ENCODE measurements at regions not wholly inside any gene's neighbourhood (a gene's known extent, or its start where the extent isn't known, plus 50 kb on each side); places are given as distances from the start of the nearest gene placed in this dataset.

DNA sequence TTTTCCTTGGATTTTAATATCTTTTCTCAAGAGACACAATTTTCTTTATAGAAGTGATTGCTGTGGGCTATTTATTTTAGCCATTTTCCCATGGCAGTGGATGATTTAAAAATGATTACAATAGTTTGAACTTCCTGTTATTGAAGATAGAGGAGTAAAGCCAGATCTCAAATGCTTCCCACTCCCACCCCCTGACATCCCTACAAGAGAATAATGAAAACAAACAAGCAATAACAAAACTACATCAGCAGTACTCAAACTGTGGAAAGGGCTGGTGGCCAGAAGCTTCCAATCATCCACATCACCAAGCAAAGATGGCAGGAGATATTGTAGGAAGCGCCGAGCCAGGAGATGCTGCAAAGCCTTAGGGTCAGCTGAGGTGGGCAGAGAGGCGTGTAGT is 831.1 kb upstream of the NR2F2 start:
- Histone ChIP-seq H3K4me1 (ENCODE audit: insufficient read depth, low read length, poor library complexity, severe bottlenecking) (no peaks in the 10 kb centered on the region), H3K9ac (ENCODE audit: low read depth, low read length, poor library complexity, severe bottlenecking) (no peak overlapping the region), H3F3A (ENCODE audit: low read depth) (no peaks in the 10 kb centered on the region), H4K20me1 (ENCODE audit: insufficient read depth, low read length, poor library complexity, severe bottlenecking) (no peaks in the 10 kb centered on the region), H3K4me2 (ENCODE audit: low read depth, low read length, poor library complexity, severe bottlenecking) (no peak overlapping the region), H3K36me3 (ENCODE audit: insufficient read depth, low read length) (no peaks in the 10 kb centered on the region), H2AFZ (ENCODE audit: low read length) (no peak overlapping the region), H3K4me3 (ENCODE audit: low read length, poor library complexity, severe bottlenecking) (no peak overlapping the region), H3K9me2 (replicated peaks; ENCODE audit: low read depth, low read length) (no peaks in the 10 kb centered on the region), H3K27me3 (ENCODE audit: insufficient read depth, low read length, poor library complexity, severe bottlenecking) (peaks cover 19% of the 10 kb centered on the region), H3K79me2 (ENCODE audit: insufficient read depth, low read length) (no peaks in the 10 kb centered on the region), H3K9me3 (ENCODE audit: insufficient read depth, low read depth, low read length) (no peaks in the 10 kb centered on the region)
- TF ChIP-seq CTCF (conservative IDR thresholded peaks at IDR 0.05; ENCODE audit: low read length) = no peak
- no peak for TF ChIP-seq EZH2phosphoT487 (IDR thresholded peaks at IDR 0.05; ENCODE audit: borderline replicate concordance)

DNA sequence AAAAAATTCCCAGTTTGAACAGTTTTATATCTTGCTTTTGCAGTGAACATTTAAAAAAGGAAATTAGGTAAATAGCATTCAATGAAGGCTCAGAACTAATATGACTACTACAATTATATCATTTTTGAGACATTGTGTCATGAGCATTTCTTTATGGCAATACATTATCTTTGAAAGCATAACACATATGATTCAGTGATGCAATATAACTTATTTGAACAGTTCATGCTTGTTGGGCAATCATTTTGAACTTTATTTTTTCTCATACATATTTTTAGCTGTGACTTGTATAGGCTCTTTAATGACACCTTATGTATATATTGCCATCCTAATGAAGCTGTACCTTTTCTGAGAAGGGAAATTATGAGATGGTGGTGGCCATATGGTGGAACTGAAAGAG is 828.6 kb upstream of the NR2F2 start:
- H2AFZ ChIP-seq (ENCODE audit: low read length) = no peak overlapping the region
- H3K36me3 ChIP-seq (ENCODE audit: insufficient read depth, low read length) = no peaks in the 10 kb centered on the region

DNA sequence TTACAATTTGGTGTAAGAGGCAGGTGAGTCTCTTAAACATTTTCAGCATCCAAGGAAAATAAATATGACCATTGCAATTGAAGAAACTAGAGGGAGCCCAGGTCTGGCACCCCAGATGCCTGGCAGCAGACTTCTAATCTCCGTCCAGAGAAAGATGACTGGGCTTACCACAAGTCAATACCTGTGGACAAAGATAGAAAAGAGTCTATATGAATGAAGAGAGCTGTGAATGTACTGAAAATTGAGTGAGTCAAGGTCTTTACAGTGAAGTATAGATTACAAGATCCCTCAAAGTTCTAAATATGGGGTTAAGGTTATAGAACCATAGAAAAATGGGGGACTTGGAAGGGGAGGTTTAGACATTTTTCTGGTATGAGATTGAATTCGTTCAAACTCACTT is 827.4 kb upstream of the NR2F2 start:
- Histone ChIP-seq H3K4me2 (ENCODE audit: low read depth, low read length, poor library complexity, severe bottlenecking) (no peak overlapping the region), H4K20me1 (ENCODE audit: insufficient read depth, low read length, poor library complexity, severe bottlenecking) (no peaks in the 10 kb centered on the region), H3K79me2 (ENCODE audit: insufficient read depth, low read length) (no peaks in the 10 kb centered on the region), H2AFZ (ENCODE audit: low read length) (no peak overlapping the region), H3K9ac (ENCODE audit: low read depth, low read length, poor library complexity, severe bottlenecking) (no peak overlapping the region), H3K4me1 (ENCODE audit: insufficient read depth, low read length, poor library complexity, severe bottlenecking) (no peaks in the 10 kb centered on the region), H3K27me3 (ENCODE audit: insufficient read depth, low read length, poor library complexity, severe bottlenecking) (no peaks in the 10 kb centered on the region), H3K9me3 (ENCODE audit: insufficient read depth, low read depth, low read length) (no peaks in the 10 kb centered on the region), H3K9me2 (replicated peaks; ENCODE audit: low read depth, low read length) (no peaks in the 10 kb centered on the region), H3F3A (ENCODE audit: low read depth) (no peaks in the 10 kb centered on the region), H3K36me3 (ENCODE audit: insufficient read depth, low read length) (no peaks in the 10 kb centered on the region), H3K4me3 (ENCODE audit: low read length, poor library complexity, severe bottlenecking) (no peak overlapping the region)
- TF ChIP-seq EZH2phosphoT487 (IDR thresholded peaks at IDR 0.05; ENCODE audit: borderline replicate concordance) (no peak), CTCF (conservative IDR thresholded peaks at IDR 0.05; ENCODE audit: low read length) (no peak)

More for the DNA sequence above, 828.6 kb upstream of the NR2F2 start:
- Histone ChIP-seq H3K9ac (ENCODE audit: low read depth, low read length, poor library complexity, severe bottlenecking) (no peak overlapping the region), H3K9me2 (replicated peaks; ENCODE audit: low read depth, low read length) (no peaks in the 10 kb centered on the region), H3K9me3 (ENCODE audit: insufficient read depth, low read depth, low read length) (no peaks in the 10 kb centered on the region), H3K4me3 (ENCODE audit: low read length, poor library complexity, severe bottlenecking) (no peak overlapping the region), H4K20me1 (ENCODE audit: insufficient read depth, low read length, poor library complexity, severe bottlenecking) (no peaks in the 10 kb centered on the region), H3K4me2 (ENCODE audit: low read depth, low read length, poor library complexity, severe bottlenecking) (no peak overlapping the region), H3K4me1 (ENCODE audit: insufficient read depth, low read length, poor library complexity, severe bottlenecking) (no peaks in the 10 kb centered on the region), H3K79me2 (ENCODE audit: insufficient read depth, low read length) (no peaks in the 10 kb centered on the region), H3F3A (ENCODE audit: low read depth) (no peaks in the 10 kb centered on the region), H3K27me3 (ENCODE audit: insufficient read depth, low read length, poor library complexity, severe bottlenecking) (no peaks in the 10 kb centered on the region)
- TF ChIP-seq EZH2phosphoT487 (IDR thresholded peaks at IDR 0.05; ENCODE audit: borderline replicate concordance) (no peak), CTCF (conservative IDR thresholded peaks at IDR 0.05; ENCODE audit: low read length) (no peak)
